ENCODE measurements at regions not wholly inside any gene's neighbourhood (a gene's known extent, or its start where the extent isn't known, plus 50 kb on each side); places are given as distances from the start of the nearest gene placed in this dataset.
"Not testable (repeated sequence)": the region's sequence is repeated elsewhere in the genome, so short reads cannot be mapped to it uniquely, and the experiment has no call there.

DNA sequence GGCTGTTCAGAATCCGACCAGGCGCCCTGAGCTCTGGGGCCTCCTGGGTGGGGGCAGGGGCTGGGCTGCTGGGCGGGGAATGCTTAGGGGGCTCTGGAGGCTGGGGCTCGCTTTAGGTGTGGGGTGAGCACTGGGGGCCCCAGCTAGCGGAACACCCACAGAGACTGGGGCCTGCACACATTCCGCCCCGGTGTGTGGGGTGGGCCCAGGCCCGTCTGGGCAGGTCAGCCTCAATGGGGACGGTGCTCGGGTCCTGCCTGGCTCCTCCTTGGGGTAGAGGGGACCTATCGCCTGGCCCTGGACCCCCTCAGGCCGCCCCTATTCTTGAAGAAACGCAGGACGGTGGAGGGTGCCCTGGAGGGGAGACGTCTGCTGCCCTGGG lies 364.8 kb downstream of the TMEM121 start:
- DNase-seq (peak in 3 of 5 donors; percentile 4 to 32 (median 11)), ATAC-seq (no peak)
- no peaks in the 10 kb centered on the region for H3K36me3 ChIP-seq
- TF ChIP-seq, protein P1, sequence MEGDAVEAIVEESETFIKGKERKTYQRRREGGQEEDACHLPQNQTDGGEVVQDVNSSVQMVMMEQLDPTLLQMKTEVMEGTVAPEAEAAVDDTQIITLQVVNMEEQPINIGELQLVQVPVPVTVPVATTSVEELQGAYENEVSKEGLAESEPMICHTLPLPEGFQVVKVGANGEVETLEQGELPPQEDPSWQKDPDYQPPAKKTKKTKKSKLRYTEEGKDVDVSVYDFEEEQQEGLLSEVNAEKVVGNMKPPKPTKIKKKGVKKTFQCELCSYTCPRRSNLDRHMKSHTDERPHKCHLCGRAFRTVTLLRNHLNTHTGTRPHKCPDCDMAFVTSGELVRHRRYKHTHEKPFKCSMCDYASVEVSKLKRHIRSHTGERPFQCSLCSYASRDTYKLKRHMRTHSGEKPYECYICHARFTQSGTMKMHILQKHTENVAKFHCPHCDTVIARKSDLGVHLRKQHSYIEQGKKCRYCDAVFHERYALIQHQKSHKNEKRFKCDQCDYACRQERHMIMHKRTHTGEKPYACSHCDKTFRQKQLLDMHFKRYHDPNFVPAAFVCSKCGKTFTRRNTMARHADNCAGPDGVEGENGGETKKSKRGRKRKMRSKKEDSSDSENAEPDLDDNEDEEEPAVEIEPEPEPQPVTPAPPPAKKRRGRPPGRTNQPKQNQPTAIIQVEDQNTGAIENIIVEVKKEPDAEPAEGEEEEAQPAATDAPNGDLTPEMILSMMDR (IDR thresholded peaks at IDR 0.05), result no peak
- no peak for TF ChIP-seq POLR2A (IDR thresholded peaks at IDR 0.05)
- no peak overlapping the region for H3K4me3 ChIP-seq
- H3K4me1 ChIP-seq, result no peaks in the 10 kb centered on the region
- H3K27me3 ChIP-seq, result no peaks in the 10 kb centered on the region
- intact Hi-C loops (cut with DNase I), result no loop called here
- H3K9me3 ChIP-seq, result no peaks in the 10 kb centered on the region
- 77 to 94% (median 80%) methylated on average over 3 to 15 of the region's 15 CpGs for WGBS, 4 donors
- H3K27ac ChIP-seq, result no peak overlapping the region

DNA sequence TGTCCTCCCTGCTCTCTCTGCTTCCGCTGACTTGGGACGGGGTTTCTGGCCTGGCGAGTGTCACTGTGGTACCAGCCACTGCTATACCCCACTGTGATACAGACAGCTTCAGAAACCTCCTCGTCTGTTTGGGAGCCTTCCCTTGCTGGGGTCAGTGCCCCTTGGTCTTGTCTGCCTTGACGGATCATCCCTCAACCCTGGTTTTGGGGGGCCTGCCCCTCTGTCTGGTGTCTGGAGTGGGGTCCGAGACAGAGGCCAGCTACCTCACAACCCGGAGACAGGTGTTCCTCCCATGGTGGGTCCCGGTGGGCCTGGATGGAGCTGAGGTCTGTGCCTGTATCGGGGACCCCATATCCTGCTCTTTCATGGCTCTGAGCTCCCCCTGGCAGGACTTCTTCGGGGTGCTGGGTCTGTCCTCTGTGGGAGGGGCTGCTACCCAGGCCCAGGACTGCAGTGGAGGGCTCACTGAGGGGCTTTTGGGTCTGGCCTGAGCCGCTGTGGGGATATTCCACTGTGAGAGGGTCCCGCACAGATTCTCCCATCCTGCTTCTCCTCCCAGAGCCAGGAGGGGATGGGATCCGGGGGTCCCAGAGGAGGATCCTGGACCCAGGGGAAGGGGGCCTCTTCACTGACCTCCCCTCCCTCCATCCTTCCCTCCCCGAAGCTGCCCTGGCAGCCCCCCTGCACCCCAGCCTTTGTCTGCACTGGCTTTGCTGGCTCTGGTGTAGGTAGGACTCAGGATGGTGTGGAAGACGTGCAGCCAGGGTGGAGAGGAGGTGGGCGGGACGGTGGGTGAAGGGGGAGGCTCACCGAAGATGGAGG lies 365.5 kb downstream of the TMEM121 start:
- no peaks in the 10 kb centered on the region for H3K9me3 ChIP-seq
- intact Hi-C loops (cut with DNase I), result no loop called here
- H3K4me1 ChIP-seq, result no peaks in the 10 kb centered on the region
- peak in 4 of 5 donors; percentile 2 to 37 (median 16) for DNase-seq
- TF ChIP-seq, protein P1 (IDR thresholded peaks at IDR 0.05), result no peak
- no peak for TF ChIP-seq POLR2A (IDR thresholded peaks at IDR 0.05)
- 59 to 78% (median 69%) methylated on average over 13 to 18 of the region's 18 CpGs for WGBS, 4 donors
- H3K27me3 ChIP-seq, result no peaks in the 10 kb centered on the region
- H3K4me3 ChIP-seq, result no peak overlapping the region
- no peaks in the 10 kb centered on the region for H3K36me3 ChIP-seq
- no peak for ATAC-seq
- H3K27ac ChIP-seq, result no peak overlapping the region

DNA sequence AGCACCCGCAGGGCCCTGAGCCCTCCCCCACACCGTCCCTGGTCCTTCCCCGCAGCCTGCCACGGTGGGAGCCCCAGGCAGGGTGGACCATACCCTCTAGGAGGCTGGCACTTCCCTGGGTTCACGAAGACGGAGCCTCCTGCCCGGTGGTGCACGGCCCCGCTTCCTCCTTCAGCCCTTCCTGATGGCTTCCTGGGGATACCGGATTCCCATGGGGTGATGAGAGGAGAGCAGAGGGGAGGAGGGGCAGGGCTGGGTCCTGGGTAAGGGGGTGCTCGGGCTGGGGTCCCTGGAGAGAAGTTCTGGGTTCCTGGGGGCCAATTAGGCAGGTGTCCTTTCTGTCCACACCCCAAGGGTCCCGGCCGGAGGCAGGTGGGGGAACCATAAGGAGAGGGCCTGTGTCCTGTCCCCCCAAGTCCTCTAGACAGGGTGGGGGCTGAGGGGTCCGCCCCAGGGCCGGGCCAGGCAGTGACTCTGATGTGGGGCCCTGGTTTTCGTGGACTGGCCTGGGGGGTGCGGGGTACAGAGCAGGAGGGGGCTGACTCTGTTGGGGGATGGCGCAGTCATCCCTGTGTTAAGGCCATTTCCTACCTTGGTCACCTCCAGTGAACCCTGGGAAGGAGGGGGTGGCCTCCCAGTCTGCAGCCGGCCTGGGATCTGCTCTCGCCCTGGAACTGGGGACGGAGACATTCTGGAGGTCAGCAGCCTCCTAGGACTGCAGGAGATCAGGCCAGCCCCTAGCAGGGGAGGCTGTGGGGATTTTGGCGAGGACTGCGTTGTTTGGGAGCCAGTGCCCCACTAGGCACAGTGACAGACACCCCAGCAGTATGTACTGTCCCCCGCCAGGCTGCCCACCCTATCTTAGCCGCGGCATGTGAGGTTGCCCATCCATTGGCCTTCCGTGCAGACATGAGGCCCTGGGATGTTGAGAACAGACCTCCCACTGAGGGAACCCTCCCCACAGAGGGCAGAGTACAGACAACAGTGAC lies 366.4 kb downstream of the TMEM121 start:
- H3K27ac ChIP-seq; ATAC-seq; H3K4me1 ChIP-seq; H3K36me3 ChIP-seq; H3K4me3 ChIP-seq; H3K9me3 ChIP-seq; H3K27me3 ChIP-seq; intact Hi-C loops (cut with DNase I): not testable (repeated sequence)
- peak in 3 of 5 donors; percentile 2 to 13 (median 7) for DNase-seq
- WGBS, 4 donors, result 69 to 75% (median 72%) methylated on average over 17 to 27 of the region's 27 CpGs

DNA sequence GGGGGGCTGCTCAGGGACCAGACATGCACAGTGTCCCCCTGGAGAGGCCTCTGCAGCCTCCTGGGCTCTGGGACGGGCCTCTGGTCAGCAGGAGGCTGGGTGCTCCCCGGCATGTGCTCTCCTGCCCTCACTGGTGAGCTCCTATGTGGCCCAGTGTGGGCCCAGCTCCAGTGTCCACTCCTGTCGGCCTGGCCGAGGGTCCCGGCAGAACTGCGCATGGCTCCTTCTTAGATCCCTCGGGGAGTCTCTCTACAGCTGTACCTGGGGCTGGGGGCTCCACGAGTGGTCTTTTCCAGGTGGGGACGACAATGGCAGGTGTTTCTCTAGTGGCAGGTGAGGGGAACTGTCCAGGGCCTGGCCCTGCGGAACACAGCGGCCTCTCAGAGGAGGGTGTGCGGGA lies 367.3 kb downstream of the TMEM121 start:
- DNase-seq, result peak in 1 of 5 donors; percentile 1
- H3K4me1 ChIP-seq; ATAC-seq; H3K27ac ChIP-seq; H3K9me3 ChIP-seq; H3K4me3 ChIP-seq; H3K27me3 ChIP-seq; intact Hi-C loops (cut with DNase I); H3K36me3 ChIP-seq: not testable (repeated sequence)
- 74 to 88% (median 81%) methylated on average over 9 to 11 of the region's 12 CpGs for WGBS, 4 donors

Measured in heart left ventricle (tissue), 16 donors.